ENCODE measurements at regions not wholly inside any gene's neighbourhood (a gene's known extent, or its start where the extent isn't known, plus 50 kb on each side); places are given as distances from the start of the nearest gene placed in this dataset.

GRCh38 chr10:130998046-130998435, 313.5 kb downstream of the TCERG1L start:
- Histone ChIP-seq H3K4me1 (no peaks in the 10 kb centered on the region), H3K4me3 (no peak overlapping the region), H3K9me3 (peaks cover 0 to 11% (median 0%) of the 10 kb centered on the region in 11 donors), H3K27me3 (peaks cover 0 to 45% (median 26%) of the 10 kb centered on the region in 7 donors), H3K36me3 (no peaks in the 10 kb centered on the region), H3K27ac (no peak overlapping the region)
- ATAC-seq (no peak), DNase-seq (no peak)
- intact Hi-C loops (cut with DNase I): no loop called here
- no peak for TF ChIP-seq CTCF (IDR thresholded peaks at IDR 0.05)
- 70 to 74% methylated on average over 5 of the region's 5 CpGs for WGBS, 2 donors

- Histone ChIP-seq H3K36me3 (no peaks in the 10 kb centered on the region), H3K4me1 (no peaks in the 10 kb centered on the region), H3K4me3 (no peak overlapping the region), H3K27ac (no peak overlapping the region), H3K27me3 (peaks cover 0 to 45% (median 26%) of the 10 kb centered on the region in 7 donors), H3K9me3 (peaks cover 0 to 11% (median 0%) of the 10 kb centered on the region in 11 donors)
- no peak for DNase-seq
- no peak for ATAC-seq
- no peak for TF ChIP-seq CTCF (IDR thresholded peaks at IDR 0.05)
- intact Hi-C loops (cut with DNase I): no loop called here
- WGBS, 2 donors: 89 to 91% methylated on average over 10 of the region's 10 CpGs
Observed at GRCh38 chr10:130998642-130999041, 312.9 kb downstream of the TCERG1L start.

- ATAC-seq: no peak
- DNase-seq: no peak
- WGBS, 2 donors: 80 to 81% methylated on average over 11 of the region's 11 CpGs
- Histone ChIP-seq H3K4me1 (no peaks in the 10 kb centered on the region), H3K36me3 (no peaks in the 10 kb centered on the region), H3K27me3 (peaks cover 0 to 50% (median 26%) of the 10 kb centered on the region in 7 donors), H3K27ac (no peak overlapping the region), H3K4me3 (no peak overlapping the region), H3K9me3 (peaks cover 0 to 11% (median 0%) of the 10 kb centered on the region in 11 donors)
- intact Hi-C loops (cut with DNase I): no loop called here
- TF ChIP-seq CTCF (IDR thresholded peaks at IDR 0.05): no peak
Observed at GRCh38 chr10:130999376-131000202, 311.9 kb downstream of the TCERG1L start.

GRCh38 chr10:131000244-131000643, 311.3 kb downstream of the TCERG1L start:
- H3K27ac ChIP-seq: no peak overlapping the region
- WGBS, 2 donors: 66 to 68% methylated on average over 6 of the region's 6 CpGs
- H3K9me3 ChIP-seq: peaks cover 0 to 11% (median 0%) of the 10 kb centered on the region in 11 donors

More at GRCh38 chr10:131000244-131000643, 311.3 kb downstream of the TCERG1L start:
- no peak for TF ChIP-seq CTCF (IDR thresholded peaks at IDR 0.05)
- H3K36me3 ChIP-seq: no peaks in the 10 kb centered on the region
- no peak overlapping the region for H3K4me3 ChIP-seq
- DNase-seq (no peak), ATAC-seq (no peak)
- peaks cover 0 to 50% (median 26%) of the 10 kb centered on the region in 7 donors for H3K27me3 ChIP-seq
- intact Hi-C loops (cut with DNase I): no loop called here
- no peaks in the 10 kb centered on the region for H3K4me1 ChIP-seq
